H9 (cell line): ENCODE measurements at regions not wholly inside any gene's neighbourhood (a gene's known extent, or its start where the extent isn't known, plus 50 kb on each side); places are given as distances from the start of the nearest gene placed in this dataset.

Experiments used
- DNase-seq: peaks from one replicate; pipeline ENCODE4 v3.0.0-alpha.2; 2017
- H2AFZ ChIP-seq: one replicate; pipeline ENCODE4 v1.6.1; 2013; ENCODE audit warnings: mild to moderate bottlenecking, low read length, control low read depth, moderate library complexity
- H2AK5ac ChIP-seq: 2 replicates; pipeline ENCODE4 v1.6.1; 2013; ENCODE audit warnings: low read length, control low read depth, mixed read lengths; ENCODE audit not compliant: insufficient read length
- H2BK120ac ChIP-seq: one replicate; pipeline ENCODE4 v1.6.1; 2013; ENCODE audit warnings: low read depth, mild to moderate bottlenecking, low read length, control low read depth, inconsistent platforms; ENCODE audit not compliant: poor library complexity, severe bottlenecking
- H2BK12ac ChIP-seq: 2 replicates; pipeline ENCODE4 v1.6.1; 2013; ENCODE audit warnings: low read length, control low read depth, mixed read lengths, low read depth; ENCODE audit not compliant: insufficient read length
- H2BK15ac ChIP-seq: 2 replicates; pipeline ENCODE4 v1.6.1; 2013; ENCODE audit warnings: low read depth, low read length, control low read depth
- H2BK20ac ChIP-seq: one replicate; pipeline ENCODE4 v1.6.1; 2013; ENCODE audit warnings: low read depth, mild to moderate bottlenecking, low read length, control low read depth, inconsistent platforms; ENCODE audit not compliant: poor library complexity, severe bottlenecking
- H2BK5ac ChIP-seq: 2 replicates; pipeline ENCODE4 v1.6.1; 2013; ENCODE audit warnings: low read length, control low read depth, mixed read lengths; ENCODE audit not compliant: insufficient read length
- H3K14ac ChIP-seq: 2 replicates; pipeline ENCODE4 v1.6.1; 2013; ENCODE audit warnings: low read length, control low read depth; ENCODE audit not compliant: insufficient read depth
- H3K18ac ChIP-seq: 2 replicates; pipeline ENCODE4 v1.6.1; 2013; ENCODE audit warnings: low read depth, mild to moderate bottlenecking, mixed read lengths, low read length, control low read depth; ENCODE audit not compliant: insufficient read length
- H3K23ac ChIP-seq: 2 replicates; pipeline ENCODE4 v1.6.1; 2013; ENCODE audit warnings: low read length, control low read depth, mixed read lengths, low read depth; ENCODE audit not compliant: insufficient read length
- H3K23me2 ChIP-seq: 2 replicates; pipeline ENCODE4 v1.6.1; 2013; ENCODE audit warnings: low read depth, mild to moderate bottlenecking, mixed read lengths, low read length, control low read depth; ENCODE audit not compliant: insufficient read length, poor library complexity, severe bottlenecking
- H3K27ac ChIP-seq: 2 replicates; pipeline ENCODE4 v1.5.1; 2013; ENCODE audit warnings: low read length, control low read depth, mixed read lengths, low read depth; ENCODE audit not compliant: insufficient read length
- H3K27me3 ChIP-seq: 2 replicates; pipeline ENCODE4 v1.6.1; 2013; ENCODE audit warnings: low read length, control low read depth, inconsistent platforms; ENCODE audit not compliant: insufficient read depth
- H3K4ac ChIP-seq: 2 replicates; pipeline ENCODE4 v1.6.1; 2013; ENCODE audit warnings: low read depth, mild to moderate bottlenecking, control low read depth, inconsistent platforms, low read length, moderate library complexity
- H3K4me1 ChIP-seq: 2 replicates; pipeline ENCODE4 v1.6.1; 2013; ENCODE audit warnings: low read length, control low read depth, inconsistent platforms; ENCODE audit not compliant: insufficient read depth
- H3K4me2 ChIP-seq: 2 replicates; pipeline ENCODE4 v1.6.1; 2013; ENCODE audit warnings: low read length, control low read depth, mixed read lengths; ENCODE audit not compliant: insufficient read length, insufficient read depth
- H3K56ac ChIP-seq: 2 replicates; pipeline ENCODE4 v1.6.1; 2013; ENCODE audit warnings: low read depth, mild to moderate bottlenecking, mixed read lengths, low read length, control low read depth; ENCODE audit not compliant: insufficient read length
- H3K79me1 ChIP-seq: 2 replicates; pipeline ENCODE4 v1.6.1; 2013; ENCODE audit warnings: low read depth, mild to moderate bottlenecking, moderate library complexity, low read length, control low read depth, inconsistent platforms; ENCODE audit not compliant: insufficient read depth, poor library complexity, severe bottlenecking
- H3K79me2 ChIP-seq: 2 replicates; pipeline ENCODE4 v1.6.1; 2013; ENCODE audit warnings: low read length, control low read depth, inconsistent platforms; ENCODE audit not compliant: insufficient read depth
- H3K9ac ChIP-seq: 2 replicates; pipeline ENCODE4 v1.6.1; 2013; ENCODE audit warnings: low read length, control low read depth, mixed read lengths; ENCODE audit not compliant: insufficient read length; ENCODE audit errors: extremely low read depth
- H3K9me3 ChIP-seq: one replicate; pipeline ENCODE4 v1.6.1; 2013; ENCODE audit warnings: low read depth, low read length, inconsistent platforms; ENCODE audit not compliant: control insufficient read depth
- H3T11ph ChIP-seq: one replicate; pipeline ENCODE4 v1.6.1; 2013; ENCODE audit warnings: mild to moderate bottlenecking, low read length, control low read depth, inconsistent platforms
- H4K20me1 ChIP-seq: one replicate; pipeline ENCODE4 v1.6.1; 2013; ENCODE audit not compliant: control insufficient read depth, insufficient read length, insufficient read depth
- H4K5ac ChIP-seq: 2 replicates; pipeline ENCODE4 v1.6.1; 2013; ENCODE audit warnings: low read depth, mild to moderate bottlenecking, mixed read lengths, low read length, control low read depth; ENCODE audit not compliant: insufficient read length
- H4K8ac ChIP-seq: replicated peaks from 2 replicates; pipeline ENCODE4 v1.6.1; 2013; ENCODE audit warnings: low read length, control low read depth, mixed read lengths, low read depth; ENCODE audit not compliant: insufficient read length
- H4K91ac ChIP-seq: 2 replicates; pipeline ENCODE4 v1.6.1; 2013; ENCODE audit warnings: low read depth, mild to moderate bottlenecking, moderate library complexity, mixed read lengths, low read length, control low read depth; ENCODE audit not compliant: insufficient read length
- H3K27ac Mint-ChIP-seq, 3 experiments: 2 replicates in 2 of 3; 3 replicates in 1 of 3; pipeline ENCODE4 v1.8.0; 2020 to 2021; ENCODE audit warnings: mixed read lengths in 3 of 3, mild to moderate bottlenecking in 1 of 3, moderate library complexity in 1 of 3
- H3K27me3 Mint-ChIP-seq: 2 replicates; pipeline ENCODE4 v1.8.0; 2021; ENCODE audit warnings: low read depth, mild to moderate bottlenecking, moderate library complexity, mixed read lengths
- H3K36me3 Mint-ChIP-seq, 3 experiments: 2 replicates in 2 of 3; 3 replicates in 1 of 3; pipeline ENCODE4 v1.8.0; 2020 to 2021; ENCODE audit warnings: low read depth in 3 of 3, mixed read lengths in 3 of 3; ENCODE audit not compliant: insufficient read depth in 1 of 3
- H3K4me1 Mint-ChIP-seq, 2 experiments: 2 replicates each; pipeline ENCODE4 v1.8.0; 2020; ENCODE audit warnings: mixed read lengths in 2 of 2
- H3K4me3 Mint-ChIP-seq, 2 experiments: 2 replicates in 1 of 2; 3 replicates in 1 of 2; pipeline ENCODE4 v1.8.0; 2020 to 2021; ENCODE audit warnings: mild to moderate bottlenecking in 2 of 2, mixed read lengths in 2 of 2, moderate library complexity in 1 of 2
- H3K9me3 Mint-ChIP-seq, 2 experiments: 2 replicates in 1 of 2; 3 replicates in 1 of 2; pipeline ENCODE4 v1.8.0; 2020; ENCODE audit warnings: mild to moderate bottlenecking in 2 of 2, mixed read lengths in 2 of 2, moderate library complexity in 1 of 2
- WGBS: extraction: QIAGEN DNeasy Blood & Tissue Kit; methylation state at CpG from one replicate; pipeline ENCODE4 v1.1.7; 2013; ENCODE audit warnings: missing lambda C conversion rate, low lambda C conversion rate, mixed read lengths; ENCODE audit not compliant: insufficient read length; ENCODE audit errors: extremely low coverage; 5-methylcytosine and 5-hydroxymethylcytosine counted together
- TF ChIP-seq, protein P1 (sequence below): fragments of 200-600 bp; sonication (generic); conservative IDR thresholded peaks from 3 replicates; pipeline ENCODE4 v1.8.0; 2021; ENCODE audit warnings: antibody characterized with exemption, mild to moderate bottlenecking

GRCh38 chr3:95514260-95514659 lies 1300.1 kb upstream of the EPHA6 start:
- Histone ChIP-seq H3K79me2 (no peaks in the 10 kb centered on the region), H3K27ac (no peak overlapping the region), H3K18ac (no peak overlapping the region), H3K14ac (no peak overlapping the region), H2AFZ (no peak overlapping the region), H3K9me3 (no peaks in the 10 kb centered on the region), H2BK20ac (no peak overlapping the region), H3K4ac (no peak overlapping the region), H2BK5ac (no peak overlapping the region), H3K4me2 (no peak overlapping the region), H2AK5ac (no peak overlapping the region), H2BK120ac (no peak overlapping the region), H3K23me2 (no peaks in the 10 kb centered on the region), H3K56ac (no peak overlapping the region), H4K5ac (no peak overlapping the region), H2BK12ac (no peak overlapping the region), H3K79me1 (no peaks in the 10 kb centered on the region), H3K27me3 (no peaks in the 10 kb centered on the region), H3K4me1 (no peaks in the 10 kb centered on the region), H2BK15ac (no peak overlapping the region), H4K91ac (no peak overlapping the region), H3K9ac (no peak overlapping the region), H4K20me1 (no peaks in the 10 kb centered on the region), H3T11ph (no peak overlapping the region), H4K8ac (no peak overlapping the region), H3K23ac (no peak overlapping the region)
- TF ChIP-seq, protein P1, sequence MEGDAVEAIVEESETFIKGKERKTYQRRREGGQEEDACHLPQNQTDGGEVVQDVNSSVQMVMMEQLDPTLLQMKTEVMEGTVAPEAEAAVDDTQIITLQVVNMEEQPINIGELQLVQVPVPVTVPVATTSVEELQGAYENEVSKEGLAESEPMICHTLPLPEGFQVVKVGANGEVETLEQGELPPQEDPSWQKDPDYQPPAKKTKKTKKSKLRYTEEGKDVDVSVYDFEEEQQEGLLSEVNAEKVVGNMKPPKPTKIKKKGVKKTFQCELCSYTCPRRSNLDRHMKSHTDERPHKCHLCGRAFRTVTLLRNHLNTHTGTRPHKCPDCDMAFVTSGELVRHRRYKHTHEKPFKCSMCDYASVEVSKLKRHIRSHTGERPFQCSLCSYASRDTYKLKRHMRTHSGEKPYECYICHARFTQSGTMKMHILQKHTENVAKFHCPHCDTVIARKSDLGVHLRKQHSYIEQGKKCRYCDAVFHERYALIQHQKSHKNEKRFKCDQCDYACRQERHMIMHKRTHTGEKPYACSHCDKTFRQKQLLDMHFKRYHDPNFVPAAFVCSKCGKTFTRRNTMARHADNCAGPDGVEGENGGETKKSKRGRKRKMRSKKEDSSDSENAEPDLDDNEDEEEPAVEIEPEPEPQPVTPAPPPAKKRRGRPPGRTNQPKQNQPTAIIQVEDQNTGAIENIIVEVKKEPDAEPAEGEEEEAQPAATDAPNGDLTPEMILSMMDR: no peak
- no peak overlapping the region for H3K4me3 Mint-ChIP-seq
- DNase-seq: no peak
- H3K36me3 Mint-ChIP-seq: no peaks in the 10 kb centered on the region; a peak in 1 of 7 replicates
- H3K27ac Mint-ChIP-seq: no peak overlapping the region
- no peaks in the 10 kb centered on the region for H3K4me1 Mint-ChIP-seq
- H3K9me3 Mint-ChIP-seq: peaks cover 0 to 10% of the 10 kb centered on the region in 2 experiments; a peak in 3 of 5 replicates
- WGBS: no CpG with 5 or more reads among the region's 2 CpGs
- H3K27me3 Mint-ChIP-seq: no peaks in the 10 kb centered on the region
